Spleen (tissue), 11 donors: ENCODE measurements at regions not wholly inside any gene's neighbourhood (a gene's known extent, or its start where the extent isn't known, plus 50 kb on each side); places are given as distances from the start of the nearest gene placed in this dataset.

Source experiments
- DNase-seq: peaks from one replicate; pipeline ENCODE4 v3.0.0-alpha.2; 2020
- H3K27ac ChIP-seq, 8 donors: fragments of 200-600 bp; sonication (generic) in 7 of 8; 1 replicate in 4 of 8; 2 replicates in 4 of 8; pipeline versions ENCODE4 v1.5.0 to v1.8.0; 2016 to 2021; ENCODE audit warnings: inconsistent platforms in 4 of 8, mild to moderate bottlenecking in 4 of 8, moderate library complexity in 1 of 8
- H3K27me3 ChIP-seq, 7 donors: fragments of 200-600 bp; sonication (generic) in 6 of 7; replicated peaks in 1 of 7; 1 replicate in 4 of 7; 2 replicates in 3 of 7; pipeline versions ENCODE4 v1.5.0 to v1.8.0; 2016 to 2021; ENCODE audit warnings: inconsistent platforms in 3 of 7, mild to moderate bottlenecking in 1 of 7
- H3K36me3 ChIP-seq, 6 donors: fragments of 200-600 bp; sonication (generic) in 5 of 6; 1 replicate in 4 of 6; 2 replicates in 2 of 6; pipeline versions ENCODE4 v1.5.0 to v1.8.0; 2016 to 2021; ENCODE audit warnings: inconsistent platforms in 2 of 6
- H3K4me1 ChIP-seq, 6 donors: fragments of 200-600 bp; sonication (generic) in 5 of 6; 1 replicate in 3 of 6; 2 replicates in 3 of 6; pipeline versions ENCODE4 v1.5.0 to v1.8.0; 2016 to 2021; ENCODE audit warnings: inconsistent platforms in 3 of 6
- H3K4me3 ChIP-seq, 8 donors: fragments of 200-600 bp; sonication (generic) in 7 of 8; 1 replicate in 4 of 8; 2 replicates in 4 of 8; pipeline versions ENCODE4 v1.5.0 to v1.8.0; 2016 to 2021; ENCODE audit warnings: inconsistent platforms in 4 of 8, mild to moderate bottlenecking in 4 of 8, moderate library complexity in 2 of 8
- H3K9me3 ChIP-seq, 8 donors: fragments of 200-600 bp; sonication (generic) in 7 of 8; 1 replicate in 4 of 8; 2 replicates in 4 of 8; pipeline versions ENCODE4 v1.5.0 to v1.8.0; 2016 to 2021; ENCODE audit warnings: inconsistent platforms in 4 of 8
- CTCF ChIP-seq, 11 experiments: fragments of 200-600 bp in 7 of 11; fragments of 450-650 bp in 4 of 11; sonication (generic) in 4 of 11; IDR thresholded peaks in 8 of 11; conservative IDR thresholded peaks in 3 of 11; 1 replicate in 7 of 11; 2 replicates in 4 of 11; pipeline versions ENCODE4 v1.4.0 to v1.8.0; 2016 to 2021; ENCODE audit warnings: antibody characterized with exemption in 11 of 11, inconsistent platforms in 4 of 11, mild to moderate bottlenecking in 1 of 11
- POLR2A ChIP-seq, 3 donors: fragments of 450-650 bp; IDR thresholded peaks; one replicate each; pipeline ENCODE4 v1.5.1; 2017; ENCODE audit warnings: antibody characterized with exemption in 3 of 3, mild to moderate bottlenecking in 1 of 3
- POLR2AphosphoS5 ChIP-seq, 3 donors: sonication (generic); formaldehyde crosslinking; IDR thresholded peaks; one replicate each; pipeline ENCODE4 v1.5.1; 2017; ENCODE audit warnings: antibody characterized with exemption in 3 of 3
- WGBS, 5 donors: extraction: QIAGEN DNeasy Blood & Tissue Kit in 3 of 5; methylation state at CpG; one replicate each; pipeline versions ENCODE4 v1.1.5 to v1.1.7; 2013 to 2018; 5-methylcytosine and 5-hydroxymethylcytosine counted together
- intact Hi-C: fragments of 100-400 bp; cut with DNase I; formaldehyde crosslinking; loops from one replicate; pipeline ENCODE4 v1.15.0; 2023; ENCODE audit warnings: low total_unique reads
- donor health status: healthy with polysubstance abuse.
- donor health status: DM: no; HTN: no; CAD: no; lungs with moderate emphysema.
- donor health status: DM: no; HTN: no; CAD: no.
- donor health status: Bipolar disorder and iron deficiency.
- donor health status: healthy.
- donor health status: DM: no; HTN: no; CAD: no.
- donor health status: DM: yes; HTN: yes; CAD: no.

GRCh38 chr10:36066102-36066501, 424.0 kb upstream of the FZD8 start:
- Histone ChIP-seq H3K9me3 (peaks cover 0 to 32% (median 19%) of the 10 kb centered on the region in 8 donors), H3K27ac (no peak overlapping the region), H3K27me3 (no peaks in the 10 kb centered on the region), H3K4me3 (no peak overlapping the region), H3K4me1 (no peaks in the 10 kb centered on the region), H3K36me3 (no peaks in the 10 kb centered on the region)
- TF ChIP-seq POLR2A (IDR thresholded peaks at IDR 0.05), result no peak
- no peak for TF ChIP-seq CTCF (IDR thresholded peaks at IDR 0.05 in 8 of 11, conservative IDR thresholded peaks at IDR 0.05 in 3 of 11)
- no peak for TF ChIP-seq POLR2AphosphoS5 (IDR thresholded peaks at IDR 0.05)
- WGBS, 5 donors, result 77 to 91% (median 86%) methylated on average over 1 to 2 of the region's 2 CpGs
- intact Hi-C loops, result no loop called here
- DNase-seq, result no peak

- TF ChIP-seq POLR2A (IDR thresholded peaks at IDR 0.05) (no peak), POLR2AphosphoS5 (IDR thresholded peaks at IDR 0.05) (no peak), CTCF (IDR thresholded peaks at IDR 0.05 in 8 of 11, conservative IDR thresholded peaks at IDR 0.05 in 3 of 11) (no peak)
- Histone ChIP-seq H3K4me3 (no peak overlapping the region), H3K36me3 (no peaks in the 10 kb centered on the region), H3K27me3 (no peaks in the 10 kb centered on the region), H3K4me1 (no peaks in the 10 kb centered on the region), H3K27ac (no peak overlapping the region), H3K9me3 (peaks cover 0 to 46% (median 28%) of the 10 kb centered on the region in 8 donors)
- no peak for DNase-seq
- WGBS, 5 donors, result 79 to 89% (median 81%) methylated on average over 7 of the region's 7 CpGs
- intact Hi-C loops, result no loop called here
Observed at GRCh38 chr10:36063396-36063795, 421.3 kb upstream of the FZD8 start.

GRCh38 chr10:36057731-36058130, 415.6 kb upstream of the FZD8 start:
- peaks cover 0 to 37% (median 6%) of the 10 kb centered on the region in 8 donors for H3K9me3 ChIP-seq
- no peak overlapping the region for H3K4me3 ChIP-seq
- H3K27ac ChIP-seq, result no peak overlapping the region
- H3K4me1 ChIP-seq, result no peaks in the 10 kb centered on the region
- DNase-seq, result no peak
- 70 to 83% (median 75%) methylated on average over 4 of the region's 4 CpGs for WGBS, 5 donors
- intact Hi-C loops, result no loop called here
- no peaks in the 10 kb centered on the region for H3K36me3 ChIP-seq
- TF ChIP-seq POLR2A (IDR thresholded peaks at IDR 0.05) (no peak), POLR2AphosphoS5 (IDR thresholded peaks at IDR 0.05) (no peak), CTCF (IDR thresholded peaks at IDR 0.05 in 8 of 11, conservative IDR thresholded peaks at IDR 0.05 in 3 of 11) (no peak)
- no peaks in the 10 kb centered on the region for H3K27me3 ChIP-seq

GRCh38 chr10:36057180-36057579, 415.1 kb upstream of the FZD8 start:
- no peaks in the 10 kb centered on the region for H3K4me1 ChIP-seq
- 60 to 74% (median 73%) methylated on average over 4 of the region's 4 CpGs for WGBS, 5 donors
- H3K36me3 ChIP-seq, result no peaks in the 10 kb centered on the region
- H3K27me3 ChIP-seq, result no peaks in the 10 kb centered on the region
- TF ChIP-seq POLR2A (IDR thresholded peaks at IDR 0.05) (no peak), POLR2AphosphoS5 (IDR thresholded peaks at IDR 0.05) (no peak), CTCF (IDR thresholded peaks at IDR 0.05 in 8 of 11, conservative IDR thresholded peaks at IDR 0.05 in 3 of 11) (no peak)
- H3K9me3 ChIP-seq, result peaks cover 0 to 33% (median 5%) of the 10 kb centered on the region in 8 donors
- H3K27ac ChIP-seq, result no peak overlapping the region
- no peak for DNase-seq
- no peak overlapping the region for H3K4me3 ChIP-seq
- intact Hi-C loops, result no loop called here
